Esophagus squamous epithelium (tissue), 4 donors: ENCODE measurements at regions not wholly inside any gene's neighbourhood (a gene's known extent, or its start where the extent isn't known, plus 50 kb on each side); places are given as distances from the start of the nearest gene placed in this dataset.

Experiments
- CTCF ChIP-seq, 6 experiments: fragments of 450-650 bp in 4 of 6; fragments of 200-600 bp in 2 of 6; sonication (generic) in 2 of 6; IDR thresholded peaks; one replicate each; pipeline ENCODE4 v1.5.1; 2016 to 2019; ENCODE audit warnings: antibody characterized with exemption in 6 of 6, mild to moderate bottlenecking in 4 of 6, moderate library complexity in 4 of 6
- POLR2A ChIP-seq, 4 donors: fragments of 450-650 bp; IDR thresholded peaks; one replicate each; pipeline ENCODE4 v1.6.1; 2017; ENCODE audit warnings: antibody characterized with exemption in 4 of 4, mild to moderate bottlenecking in 4 of 4, moderate library complexity in 3 of 4

DNA sequence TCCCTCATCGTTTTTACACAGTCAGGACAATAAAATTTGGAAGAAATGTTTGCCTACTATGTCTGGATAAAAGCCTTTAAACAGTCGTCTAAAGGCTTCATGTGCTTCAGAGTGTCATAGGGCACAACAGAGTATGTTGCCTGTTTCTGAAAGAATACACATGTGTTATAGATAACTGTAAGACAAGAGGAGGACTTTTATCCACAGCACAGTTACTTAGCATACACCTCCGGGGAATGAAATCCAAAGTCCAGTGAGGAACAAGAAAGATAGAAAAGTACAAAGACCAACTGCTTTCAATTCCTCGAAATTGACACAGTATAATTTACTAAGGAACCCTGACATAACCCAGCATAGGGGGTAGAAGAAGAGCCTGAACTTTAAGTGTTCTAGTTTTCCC is 835.6 kb downstream of the PCDH17 start:
- no peak for TF ChIP-seq CTCF (IDR thresholded peaks at IDR 0.05)
- no peak for TF ChIP-seq POLR2A (IDR thresholded peaks at IDR 0.05)
